ENCODE measurements at regions not wholly inside any gene's neighbourhood (a gene's known extent, or its start where the extent isn't known, plus 50 kb on each side); places are given as distances from the start of the nearest gene placed in this dataset.
"Not testable (repeated sequence)": the region's sequence is repeated elsewhere in the genome, so short reads cannot be mapped to it uniquely, and the experiment has no call there.

DNA sequence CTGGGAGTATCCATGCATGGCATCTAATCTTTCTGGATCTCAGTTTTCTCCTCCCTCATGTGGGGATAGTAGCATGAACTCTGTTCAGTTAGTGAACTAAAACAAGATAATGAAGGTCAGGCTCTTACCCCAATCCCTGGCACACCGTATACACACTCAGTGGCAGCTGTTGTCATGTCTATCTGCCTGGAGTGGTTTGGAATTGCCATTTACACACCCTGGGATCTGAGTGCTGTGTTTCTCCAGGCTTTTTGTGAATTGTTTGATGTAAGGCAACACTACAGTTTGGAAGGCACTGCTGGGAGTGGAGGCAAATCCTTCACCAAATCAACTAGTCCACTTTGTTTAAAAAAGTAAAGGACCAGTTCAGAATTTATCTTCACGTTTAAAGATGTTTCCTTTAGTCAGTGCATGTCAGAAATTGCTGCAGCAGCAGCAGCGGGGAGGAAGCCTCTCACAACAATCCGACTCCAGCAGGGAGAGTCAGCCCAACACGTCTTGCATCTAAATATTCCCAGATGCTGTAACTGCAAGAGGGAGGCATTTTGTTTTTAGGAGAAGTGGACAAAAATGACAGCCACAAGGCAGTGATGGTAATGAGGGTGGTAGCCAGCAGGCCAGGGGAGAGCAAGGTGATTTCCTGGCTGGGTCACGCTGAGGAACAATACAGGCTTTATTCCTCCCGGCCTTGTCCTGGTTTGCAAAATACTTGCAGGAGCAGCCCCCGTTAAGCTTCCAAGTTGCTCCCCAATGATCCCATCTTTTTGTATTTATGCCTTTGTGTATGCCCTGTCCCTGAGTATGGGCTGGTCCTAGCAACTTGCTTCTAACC lies 128.5 kb upstream of the LRIG1 start:
- no peak for DNase-seq (ENCODE audit: low read depth)

DNA sequence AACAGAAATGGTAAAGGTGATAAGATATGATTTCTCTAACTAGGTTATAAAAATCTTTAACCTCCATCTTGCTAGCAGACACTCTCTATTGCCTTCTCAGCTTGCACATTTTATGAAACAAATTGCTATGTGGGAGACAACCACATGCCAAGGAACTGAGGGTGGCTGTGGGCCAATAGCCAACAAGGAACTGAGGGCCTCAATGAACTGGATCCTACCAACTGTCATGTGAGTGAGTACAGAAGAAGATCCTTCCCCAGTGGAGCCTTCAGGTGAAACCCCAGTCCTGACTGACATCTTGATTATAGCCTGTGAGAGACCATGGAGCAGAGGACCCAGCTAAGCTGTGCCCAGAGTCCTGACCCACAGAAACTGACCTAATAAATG lies 129.2 kb upstream of the LRIG1 start:
- no peak for DNase-seq (ENCODE audit: low read depth)

- no peak for DNase-seq (ENCODE audit: low read depth)
Observed at GRCh38 chr3:66633402-66634381, 132.9 kb upstream of the LRIG1 start.

DNA sequence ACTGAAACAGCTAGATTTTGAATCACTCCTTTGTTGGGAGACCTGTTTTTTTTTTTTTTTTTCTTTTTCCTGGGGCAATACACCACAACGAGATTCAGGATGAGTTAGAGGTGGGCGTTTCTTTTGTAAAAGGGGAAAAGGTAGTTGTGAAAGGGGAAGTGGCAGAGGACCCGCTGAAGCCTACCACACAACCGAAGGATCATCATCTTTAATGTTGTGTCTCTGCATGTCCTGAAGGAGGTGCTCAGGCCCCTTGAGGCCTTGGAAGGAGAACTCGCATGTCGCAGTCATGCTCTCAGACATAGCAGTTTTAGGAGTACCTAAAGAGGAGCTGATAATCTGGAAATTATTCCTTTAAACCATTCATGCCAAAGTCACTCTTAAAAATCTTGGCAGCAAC lies 137.9 kb upstream of the LRIG1 start:
- DNase-seq (ENCODE audit: low read depth): no peak

DNA sequence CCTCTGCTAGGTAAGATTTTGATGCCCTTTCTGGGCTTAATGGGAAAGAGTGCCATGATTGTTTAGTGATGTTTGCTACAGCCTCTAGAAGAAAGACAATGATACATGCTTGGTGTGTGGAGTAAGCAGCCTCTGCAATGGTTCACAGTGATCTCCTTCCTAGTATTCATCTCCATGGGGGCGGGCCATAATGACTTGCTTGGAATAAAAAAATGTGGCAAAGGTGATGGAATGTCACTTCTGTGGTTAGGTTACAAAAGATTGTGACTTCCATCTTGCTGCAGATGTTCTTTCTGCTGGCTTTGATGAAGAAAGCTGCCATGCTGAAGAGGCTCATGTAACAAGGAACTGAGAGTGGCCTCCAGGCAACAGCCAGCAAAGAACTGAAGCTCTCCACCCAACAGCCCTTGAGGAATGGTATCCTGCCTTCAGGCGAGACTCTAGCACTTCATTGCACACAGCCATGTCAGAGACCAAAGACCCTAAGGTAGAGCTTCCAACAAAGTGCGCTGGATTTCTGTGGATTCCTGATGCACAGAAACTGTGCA lies 139.1 kb upstream of the LRIG1 start:
- DNase-seq (ENCODE audit: low read depth): no peak

DNA sequence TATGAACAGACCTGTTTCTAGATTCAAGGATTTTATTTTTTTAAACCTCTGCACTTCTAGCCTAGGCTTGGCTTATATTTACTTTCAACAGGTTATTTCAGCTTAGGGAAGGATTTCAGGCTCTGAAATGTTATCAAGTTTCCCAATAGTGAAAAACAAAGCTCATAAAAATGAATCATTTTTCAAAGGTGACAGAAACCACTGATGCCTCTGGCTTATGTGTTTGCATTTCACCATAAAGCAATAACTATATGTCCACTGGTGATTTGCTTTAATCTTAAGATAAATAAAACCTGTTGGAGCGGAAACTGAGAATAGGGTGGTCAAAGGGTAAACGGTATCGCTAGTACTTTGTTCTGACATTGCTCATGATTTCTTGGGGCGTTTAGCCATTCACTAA lies 141.2 kb upstream of the LRIG1 start:
- DNase-seq (ENCODE audit: low read depth): no peak

DNA sequence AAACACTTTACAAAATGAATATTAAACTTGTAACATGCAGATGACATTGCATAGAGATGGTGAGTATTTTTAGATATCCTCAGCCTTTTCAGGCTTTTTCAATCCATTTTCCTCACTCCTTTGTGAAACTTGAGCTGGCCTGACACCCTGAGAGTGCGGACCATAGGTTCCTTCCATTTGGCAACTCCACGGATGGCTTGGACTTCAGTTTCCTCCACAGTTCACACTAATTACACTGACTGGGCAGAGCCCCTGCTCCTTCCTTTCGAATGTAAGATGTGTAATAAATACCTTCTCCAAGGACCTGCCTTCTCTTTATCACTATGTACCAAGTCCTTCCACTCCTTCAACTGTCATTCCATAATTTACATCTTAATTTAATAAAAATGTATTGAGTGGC lies 141.7 kb upstream of the LRIG1 start:
- DNase-seq (ENCODE audit: low read depth): no peak

- DNase-seq (ENCODE audit: low read depth): no peak
Observed at GRCh38 chr3:66644549-66644948, 143.7 kb upstream of the LRIG1 start.

- no peak for DNase-seq (ENCODE audit: low read depth)
Observed at GRCh38 chr3:66648975-66649374, 148.2 kb upstream of the LRIG1 start.

- DNase-seq (ENCODE audit: low read depth): not testable (repeated sequence)
Observed at GRCh38 chr3:66651520-66651919, 150.7 kb upstream of the LRIG1 start.

GRCh38 chr3:66652100-66652499 lies 151.3 kb upstream of the LRIG1 start:
- DNase-seq (ENCODE audit: low read depth): not testable (repeated sequence)

DNA sequence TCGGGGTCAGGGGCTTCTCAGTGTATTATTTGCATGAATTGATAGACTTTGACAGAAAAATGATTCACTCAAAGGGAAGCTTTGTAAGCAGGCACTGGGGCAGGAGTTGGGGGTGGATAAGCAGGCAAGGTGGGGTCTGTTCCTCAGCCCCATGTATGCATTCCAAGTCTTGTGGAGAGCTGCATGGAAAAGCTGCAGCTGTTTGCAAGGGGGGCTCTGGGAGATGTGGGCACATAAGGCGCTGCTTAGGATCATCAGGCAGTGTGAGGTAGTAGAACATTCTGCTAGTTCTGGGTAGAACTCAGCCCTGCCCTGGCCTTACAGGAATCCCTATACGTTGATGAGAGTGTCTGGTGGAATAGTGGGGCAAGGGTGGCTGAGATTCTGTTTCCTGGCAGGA lies 154.2 kb upstream of the LRIG1 start:
- no peak for DNase-seq (ENCODE audit: low read depth)

- DNase-seq (ENCODE audit: low read depth): no peak
Observed at GRCh38 chr3:66655671-66656070, 154.8 kb upstream of the LRIG1 start.

GRCh38 chr3:66656609-66657008 lies 155.8 kb upstream of the LRIG1 start:
- no peak for DNase-seq (ENCODE audit: low read depth)

GRCh38 chr3:66659056-66659455 lies 158.2 kb upstream of the LRIG1 start:
- no peak for DNase-seq (ENCODE audit: low read depth)

DNA sequence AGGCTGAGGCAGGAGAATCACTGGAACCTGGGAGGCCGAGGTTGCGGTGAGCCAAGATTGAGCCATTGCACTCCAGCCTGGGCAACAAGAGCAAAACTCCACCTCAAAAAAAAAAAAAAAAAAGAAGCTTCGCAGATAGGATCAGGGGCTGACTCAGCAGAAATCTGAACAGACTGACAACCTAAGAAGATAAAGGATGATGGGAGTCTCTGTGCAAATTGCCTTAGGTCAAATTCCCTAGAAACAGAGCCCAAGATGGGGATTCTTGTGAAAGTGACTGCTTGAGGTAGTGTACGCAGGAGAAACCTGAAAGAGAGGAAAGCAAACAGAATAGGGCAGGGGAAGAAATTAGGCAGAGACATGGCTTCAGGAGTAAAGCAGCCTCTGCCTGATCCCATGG lies 160.8 kb upstream of the LRIG1 start:
- DNase-seq (ENCODE audit: low read depth): no peak

GRCh38 chr3:66662894-66663293 lies 162.1 kb upstream of the LRIG1 start:
- DNase-seq (ENCODE audit: low read depth): no peak

DNA sequence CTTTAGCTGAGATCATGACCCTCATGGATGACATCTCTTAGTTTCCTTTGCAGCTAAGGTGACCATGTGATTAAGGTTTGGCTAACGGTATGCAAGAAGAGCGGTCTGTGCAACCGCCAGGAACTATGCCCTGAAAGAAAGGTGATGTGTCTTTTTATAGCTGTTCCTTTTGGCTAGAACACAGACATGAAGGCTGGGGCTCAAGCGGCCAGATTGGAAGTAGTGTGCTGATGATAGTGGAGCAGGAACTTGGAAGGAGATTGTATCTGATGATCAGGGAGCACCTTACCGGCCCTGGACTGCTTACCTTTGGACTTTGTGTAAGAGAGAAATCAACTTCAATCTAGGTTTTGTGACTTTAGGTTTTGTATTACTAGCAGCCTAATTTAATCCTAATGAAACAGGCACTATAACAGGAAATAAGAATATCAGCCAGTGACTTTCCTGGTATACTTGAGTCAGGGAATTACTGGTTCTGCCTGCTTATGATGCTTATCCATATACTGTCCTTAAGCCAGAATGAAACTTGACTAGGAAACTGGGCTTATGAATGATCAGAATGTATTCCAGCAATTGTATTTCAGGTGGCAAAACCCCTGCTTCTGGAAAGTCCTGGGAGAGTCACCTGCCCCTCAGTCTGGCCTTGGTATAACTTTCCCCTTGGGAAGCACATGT lies 164.3 kb upstream of the LRIG1 start:
- DNase-seq (ENCODE audit: low read depth): no peak

GRCh38 chr3:66666362-66666761 lies 165.5 kb upstream of the LRIG1 start:
- no peak for DNase-seq (ENCODE audit: low read depth)

DNA sequence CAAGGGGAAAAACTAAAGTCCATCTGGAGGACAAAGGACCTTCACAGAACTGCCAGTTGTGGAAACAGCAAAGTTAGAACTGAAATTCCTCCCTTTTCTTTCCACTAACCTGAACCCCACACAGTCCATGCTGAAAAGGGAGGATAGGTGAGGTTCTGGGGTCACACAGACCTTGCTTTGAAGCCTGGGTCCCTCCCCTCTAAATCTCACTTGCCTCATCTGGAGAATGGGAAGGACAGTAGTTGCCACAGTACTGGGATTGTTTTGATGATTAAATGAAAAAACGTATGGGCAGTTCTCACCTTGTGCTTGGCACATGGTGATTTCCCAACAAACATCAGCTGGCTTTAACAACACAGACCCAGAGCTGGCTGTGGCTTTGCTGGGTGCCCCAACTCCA lies 166.4 kb upstream of the LRIG1 start:
- DNase-seq (ENCODE audit: low read depth): no peak

- no peak for DNase-seq (ENCODE audit: low read depth)
Observed at GRCh38 chr3:66671291-66671690, 170.5 kb upstream of the LRIG1 start.

DNA sequence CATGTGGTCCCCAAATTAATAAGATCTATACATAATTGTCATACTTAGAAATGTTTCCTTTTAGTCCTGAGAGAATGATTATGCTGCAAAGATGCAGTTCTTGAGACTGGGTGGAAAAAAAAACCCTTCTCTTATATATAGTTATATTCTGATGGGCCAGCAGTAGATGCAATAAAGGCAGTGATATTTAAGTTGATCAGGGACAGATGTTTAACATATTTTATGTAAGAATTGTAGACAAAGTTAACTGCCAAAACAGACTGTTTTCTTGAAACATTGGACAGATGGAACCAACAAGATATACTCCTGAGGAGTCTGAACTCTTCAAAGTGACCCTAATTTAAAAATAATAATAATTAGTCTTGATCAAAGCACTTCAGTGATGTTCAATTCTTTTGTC lies 172.0 kb upstream of the LRIG1 start:
- DNase-seq (ENCODE audit: low read depth): no peak

Data from RPMI7951 (cell line).